GM12875 (cell line): ENCODE measurements at regions not wholly inside any gene's neighbourhood (a gene's known extent, or its start where the extent isn't known, plus 50 kb on each side); places are given as distances from the start of the nearest gene placed in this dataset.

Experiments
- H3K4me3 ChIP-seq: one replicate; pipeline ENCODE4 v1.5.1; 2011; ENCODE audit warnings: low read depth, low read length, control low read depth
- CTCF ChIP-seq: IDR thresholded peaks from 2 replicates; pipeline ENCODE4 v1.5.1; 2011; ENCODE audit warnings: low read depth, mild to moderate bottlenecking, control low read depth, inconsistent platforms, low read length, moderate library complexity, borderline replicate concordance; ENCODE audit not compliant: insufficient read depth

DNA sequence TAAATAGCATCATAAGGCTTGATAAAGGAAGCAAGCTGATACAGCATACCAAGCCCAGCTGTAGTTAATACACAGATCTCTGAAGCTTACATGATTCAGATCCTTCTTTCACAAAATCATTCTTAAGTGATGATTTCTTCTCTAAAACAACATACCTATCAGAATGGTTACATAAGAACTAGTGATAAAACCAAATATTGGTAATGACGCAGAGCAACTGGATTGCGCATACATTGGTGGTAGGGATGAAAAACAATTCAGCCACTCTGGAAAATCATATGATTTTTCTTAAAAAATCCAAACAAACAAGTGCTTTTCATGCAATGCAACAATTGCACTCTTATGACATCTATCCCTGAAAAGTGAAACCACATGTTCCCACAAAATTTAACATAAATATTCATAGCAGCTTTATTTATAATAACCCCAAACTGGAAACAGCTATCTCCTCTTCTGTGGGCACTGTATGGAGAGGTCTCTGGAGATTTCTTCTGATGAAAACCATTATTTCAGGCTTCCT is 153.6 kb upstream of the DSEL start:
- H3K4me3 ChIP-seq: no peak overlapping the region
- TF ChIP-seq CTCF: no peak

- no peak overlapping the region for H3K4me3 ChIP-seq
- TF ChIP-seq CTCF: no peak
Measured at GRCh38 chr18:67665266-67665665, 148.7 kb upstream of the DSEL start.

GRCh38 chr18:67662996-67663395 is 146.5 kb upstream of the DSEL start:
- H3K4me3 ChIP-seq: no peak overlapping the region
- TF ChIP-seq CTCF: no peak

- no peak for TF ChIP-seq CTCF
- H3K4me3 ChIP-seq: no peak overlapping the region
Measured at GRCh38 chr18:67661555-67661954, 145.0 kb upstream of the DSEL start.

GRCh38 chr18:67654101-67654500 is 137.6 kb upstream of the DSEL start:
- H3K4me3 ChIP-seq: no peak overlapping the region

DNA sequence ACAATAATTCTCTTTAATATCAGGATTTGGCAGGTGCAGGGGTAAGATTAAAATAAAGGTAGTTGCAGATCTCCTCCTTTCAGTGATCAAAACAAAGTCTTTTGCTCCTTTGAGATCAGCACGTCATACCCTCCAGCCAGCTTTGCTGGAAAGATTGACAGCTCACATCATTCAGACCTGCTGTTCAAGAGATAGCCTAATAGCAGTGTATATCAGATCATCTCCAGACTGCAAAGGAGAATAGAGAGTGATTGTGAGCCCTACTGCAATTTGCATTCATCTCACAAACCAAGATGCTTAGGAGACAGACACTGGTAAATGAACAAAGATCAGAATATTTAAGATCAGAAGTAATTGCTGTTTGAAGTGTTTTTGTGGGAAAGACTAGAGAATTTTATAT is 135.8 kb upstream of the DSEL start:
- no peak overlapping the region for H3K4me3 ChIP-seq
- no peak for TF ChIP-seq CTCF

More at GRCh38 chr18:67654101-67654500, 137.6 kb upstream of the DSEL start:
- TF ChIP-seq CTCF: no peak

GRCh38 chr18:67651438-67651837 is 134.9 kb upstream of the DSEL start:
- TF ChIP-seq CTCF: no peak

More at GRCh38 chr18:67651438-67651837, 134.9 kb upstream of the DSEL start:
- H3K4me3 ChIP-seq: no peak overlapping the region
